Non-pigmented ciliary epithelial cell (primary cell): ENCODE measurements at regions not wholly inside any gene's neighbourhood (a gene's known extent, or its start where the extent isn't known, plus 50 kb on each side); places are given as distances from the start of the nearest gene placed in this dataset.
A peak's percentile ranks its signal among the peaks of the same experiment; 100 is the strongest.

Experiments
- DNase-seq: peaks from one replicate; pipeline ENCODE4 v3.0.0-alpha.2; 2010; ENCODE audit warnings: low read depth

GRCh38 chr1:59027177-59027576 lies 243.3 kb upstream of the JUN start:
- DNase-seq = no peak

- DNase-seq = no peak
Observed at GRCh38 chr1:59028048-59028447, 244.2 kb upstream of the JUN start.

GRCh38 chr1:59029411-59030167 lies 245.7 kb upstream of the JUN start:
- DNase-seq = no peak

GRCh38 chr1:59032228-59032627 lies 248.4 kb upstream of the JUN start:
- no peak for DNase-seq

GRCh38 chr1:59033761-59034160 lies 249.9 kb upstream of the JUN start:
- no peak for DNase-seq

- DNase-seq = no peak
Observed at GRCh38 chr1:59034925-59035324, 251.1 kb upstream of the JUN start.

GRCh38 chr1:59039551-59039950 lies 255.7 kb upstream of the JUN start:
- no peak for DNase-seq

- no peak for DNase-seq
Observed at GRCh38 chr1:59040486-59040885, 256.4 kb upstream of the FGGY start.

- DNase-seq = no peak
Observed at GRCh38 chr1:59041646-59042277, 255.1 kb upstream of the FGGY start.

GRCh38 chr1:59043796-59044195 lies 253.1 kb upstream of the FGGY start:
- DNase-seq = peak; percentile 52

- no peak for DNase-seq
Observed at GRCh38 chr1:59044535-59045121, 252.3 kb upstream of the FGGY start.

- no peak for DNase-seq
Observed at GRCh38 chr1:59045137-59045536, 251.8 kb upstream of the FGGY start.

GRCh38 chr1:59045636-59046035 lies 251.3 kb upstream of the FGGY start:
- DNase-seq = no peak

GRCh38 chr1:59046134-59046533 lies 250.8 kb upstream of the FGGY start:
- no peak for DNase-seq

- DNase-seq = no peak
Observed at GRCh38 chr1:59046730-59047157, 250.2 kb upstream of the FGGY start.

- DNase-seq = no peak
Observed at GRCh38 chr1:59051007-59051406, 245.9 kb upstream of the FGGY start.

GRCh38 chr1:59052166-59052590 lies 244.7 kb upstream of the FGGY start:
- no peak for DNase-seq

GRCh38 chr1:59054172-59054571 lies 242.7 kb upstream of the FGGY start:
- no peak for DNase-seq

GRCh38 chr1:59055908-59056719 lies 240.8 kb upstream of the FGGY start:
- DNase-seq = no peak

GRCh38 chr1:59057211-59057694 lies 239.6 kb upstream of the FGGY start:
- DNase-seq = peak; percentile 68

- no peak for DNase-seq
Observed at GRCh38 chr1:59057796-59058195, 239.1 kb upstream of the FGGY start.
